ENCODE measurements at regions not wholly inside any gene's neighbourhood (a gene's known extent, or its start where the extent isn't known, plus 50 kb on each side); places are given as distances from the start of the nearest gene placed in this dataset.

DNA sequence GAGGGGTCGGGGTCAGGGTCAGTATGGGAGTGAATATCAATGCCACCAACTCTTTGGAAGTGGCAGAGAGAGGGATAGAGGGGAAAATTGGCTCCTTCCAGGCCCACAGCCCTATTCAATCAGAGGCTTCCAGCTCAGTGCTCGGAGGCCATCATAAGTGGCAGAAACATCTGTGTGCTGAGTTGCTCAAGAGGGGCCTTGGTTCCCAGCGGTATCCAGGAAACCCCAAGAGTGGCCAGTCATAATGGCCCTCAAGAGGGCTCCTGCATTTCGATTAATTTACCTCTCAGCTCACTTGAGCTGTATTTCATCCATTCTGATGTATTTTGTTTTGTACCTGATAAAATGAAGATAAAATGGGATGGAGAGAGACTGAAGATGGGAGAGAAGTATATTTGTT lies 154.3 kb upstream of the EOLA2 start:
- no peak overlapping the region for H3K4me3 ChIP-seq
- H3K4me1 ChIP-seq = no peaks in the 10 kb centered on the region
- no peak for TF ChIP-seq POLR2A (IDR thresholded peaks at IDR 0.05)
- TF ChIP-seq, protein P1, sequence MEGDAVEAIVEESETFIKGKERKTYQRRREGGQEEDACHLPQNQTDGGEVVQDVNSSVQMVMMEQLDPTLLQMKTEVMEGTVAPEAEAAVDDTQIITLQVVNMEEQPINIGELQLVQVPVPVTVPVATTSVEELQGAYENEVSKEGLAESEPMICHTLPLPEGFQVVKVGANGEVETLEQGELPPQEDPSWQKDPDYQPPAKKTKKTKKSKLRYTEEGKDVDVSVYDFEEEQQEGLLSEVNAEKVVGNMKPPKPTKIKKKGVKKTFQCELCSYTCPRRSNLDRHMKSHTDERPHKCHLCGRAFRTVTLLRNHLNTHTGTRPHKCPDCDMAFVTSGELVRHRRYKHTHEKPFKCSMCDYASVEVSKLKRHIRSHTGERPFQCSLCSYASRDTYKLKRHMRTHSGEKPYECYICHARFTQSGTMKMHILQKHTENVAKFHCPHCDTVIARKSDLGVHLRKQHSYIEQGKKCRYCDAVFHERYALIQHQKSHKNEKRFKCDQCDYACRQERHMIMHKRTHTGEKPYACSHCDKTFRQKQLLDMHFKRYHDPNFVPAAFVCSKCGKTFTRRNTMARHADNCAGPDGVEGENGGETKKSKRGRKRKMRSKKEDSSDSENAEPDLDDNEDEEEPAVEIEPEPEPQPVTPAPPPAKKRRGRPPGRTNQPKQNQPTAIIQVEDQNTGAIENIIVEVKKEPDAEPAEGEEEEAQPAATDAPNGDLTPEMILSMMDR (IDR thresholded peaks at IDR 0.05) = no peak
- no peak overlapping the region for H3K27ac ChIP-seq
- 86 to 98% methylated on average over 4 of the region's 4 CpGs for WGBS, 2 donors
- intact Hi-C loops (cut with DNase I) = no loop called here
- H3K36me3 ChIP-seq (replicated peaks in 1 of 2; ENCODE audit: insufficient read depth in 1 of 2, low read depth in 2 of 2) = no peaks in the 10 kb centered on the region
- no peaks in the 10 kb centered on the region for H3K27me3 ChIP-seq
- ATAC-seq (no peak), DNase-seq (peak in 1 of 4 donors; percentile 6)
- no peaks in the 10 kb centered on the region for H3K9me3 ChIP-seq

DNA sequence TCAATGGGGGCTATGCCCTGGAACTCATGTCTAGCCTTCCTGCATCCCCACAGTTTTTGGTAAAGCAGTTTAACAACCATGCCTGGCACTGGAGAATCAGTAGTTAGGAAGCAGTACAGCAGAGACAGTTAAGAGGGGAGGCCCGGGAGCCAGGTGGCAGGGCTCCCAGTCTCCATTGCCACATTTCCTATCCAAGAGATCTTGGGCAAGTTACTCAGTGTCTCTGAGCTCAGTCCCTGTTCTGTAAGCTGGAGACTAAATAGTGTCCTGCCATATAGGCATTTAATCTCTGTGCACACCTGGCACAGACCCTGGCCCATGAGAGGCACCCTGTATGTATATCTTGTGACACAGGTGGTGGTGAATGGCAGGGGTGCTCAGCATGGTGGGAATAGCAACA lies 156.1 kb upstream of the EOLA2 start:
- Histone ChIP-seq H3K27me3 (no peaks in the 10 kb centered on the region), H3K36me3 (replicated peaks in 1 of 2; ENCODE audit: insufficient read depth in 1 of 2, low read depth in 2 of 2) (no peaks in the 10 kb centered on the region), H3K4me1 (no peaks in the 10 kb centered on the region), H3K9me3 (no peaks in the 10 kb centered on the region), H3K4me3 (no peak overlapping the region), H3K27ac (no peak overlapping the region)
- ATAC-seq (no peak), DNase-seq (no peak)
- intact Hi-C loops (cut with DNase I) = no loop called here
- no peak for TF ChIP-seq POLR2A (IDR thresholded peaks at IDR 0.05)
- TF ChIP-seq, protein P1 (IDR thresholded peaks at IDR 0.05) = no peak
- 44% methylated on average over 1 of the region's 1 CpG; no CpG with 5 or more reads in 1 of the 2 donors for WGBS, 2 donors

DNA sequence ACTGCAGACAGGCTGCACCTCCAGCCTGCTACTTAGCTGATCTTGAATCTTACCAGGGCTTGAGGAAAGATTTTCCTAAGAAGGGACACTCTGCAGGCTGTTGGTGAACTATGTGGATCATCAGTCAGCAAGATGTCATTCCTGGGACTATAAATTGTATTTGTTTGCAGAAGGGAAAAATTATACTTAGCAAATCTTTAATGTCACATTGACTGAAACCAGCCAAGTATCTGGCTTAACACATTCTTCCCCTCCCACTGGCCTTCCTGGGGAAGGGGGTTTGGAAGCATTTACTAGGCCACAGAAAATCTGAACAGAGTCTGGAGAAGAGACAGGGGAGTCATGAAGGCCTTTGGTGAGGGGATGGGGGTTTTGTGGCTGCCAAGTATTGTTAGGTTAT lies 156.7 kb upstream of the EOLA2 start:
- intact Hi-C loops (cut with DNase I) = no loop called here
- Histone ChIP-seq H3K27me3 (no peaks in the 10 kb centered on the region), H3K4me1 (no peaks in the 10 kb centered on the region), H3K36me3 (replicated peaks in 1 of 2; ENCODE audit: insufficient read depth in 1 of 2, low read depth in 2 of 2) (no peaks in the 10 kb centered on the region), H3K27ac (no peak overlapping the region), H3K9me3 (no peaks in the 10 kb centered on the region), H3K4me3 (no peak overlapping the region)
- TF ChIP-seq POLR2A (IDR thresholded peaks at IDR 0.05) = no peak
- TF ChIP-seq, protein P1 (IDR thresholded peaks at IDR 0.05) = no peak
- ATAC-seq (no peak), DNase-seq (no peak)

DNA sequence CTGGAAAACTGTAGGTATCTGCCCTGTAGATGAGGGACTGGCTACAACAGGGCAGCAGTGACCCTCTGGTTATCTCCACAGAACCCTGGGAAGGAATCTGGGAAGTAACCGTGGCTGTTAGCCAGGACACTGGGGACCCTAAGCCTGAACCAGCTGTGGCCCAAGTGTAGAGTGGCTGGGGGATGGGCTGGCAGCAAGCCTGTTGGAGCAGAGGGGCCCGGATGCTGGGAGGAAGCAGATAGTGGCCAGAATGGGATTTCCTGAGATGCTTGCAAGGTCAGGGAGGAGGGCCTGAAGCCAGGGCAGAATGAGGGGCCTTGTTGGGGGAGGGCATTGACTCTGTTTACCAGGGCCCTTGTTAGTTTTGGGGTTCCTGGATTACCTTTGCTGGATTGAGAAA lies 161.0 kb upstream of the EOLA2 start:
- Histone ChIP-seq H3K4me3 (no peak overlapping the region), H3K36me3 (replicated peaks in 1 of 2; ENCODE audit: insufficient read depth in 1 of 2, low read depth in 2 of 2) (no peaks in the 10 kb centered on the region), H3K4me1 (no peaks in the 10 kb centered on the region), H3K9me3 (no peaks in the 10 kb centered on the region), H3K27me3 (no peaks in the 10 kb centered on the region), H3K27ac (no peak overlapping the region)
- ATAC-seq = no peak
- no peak for TF ChIP-seq POLR2A (IDR thresholded peaks at IDR 0.05)
- TF ChIP-seq, protein P1 (IDR thresholded peaks at IDR 0.05) = no peak
- WGBS, 2 donors = 49% methylated on average over 2 of the region's 2 CpGs; no CpG with 5 or more reads in 1 of the 2 donors
- no peak for DNase-seq
- intact Hi-C loops (cut with DNase I) = no loop called here

DNA sequence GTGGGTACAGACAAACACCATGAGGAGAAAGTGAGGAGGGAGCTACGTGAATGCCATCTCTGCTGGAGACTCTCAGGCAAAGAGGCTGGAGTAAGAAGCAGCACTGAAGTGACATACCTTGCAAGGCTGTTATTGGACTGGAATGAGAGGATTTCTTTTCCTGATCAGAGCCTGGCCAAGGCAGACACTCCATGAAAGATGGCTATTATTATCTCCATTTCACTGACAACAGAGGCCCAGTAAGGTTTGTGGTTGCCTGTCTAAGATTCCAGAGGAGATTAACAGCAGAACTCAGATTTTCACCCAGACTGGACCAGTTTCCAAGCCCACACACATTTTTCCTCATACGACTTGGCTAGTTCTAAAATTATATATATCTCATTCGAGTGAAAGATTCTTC lies 162.0 kb upstream of the EOLA2 start:
- Histone ChIP-seq H3K4me1 (no peaks in the 10 kb centered on the region), H3K27ac (no peak overlapping the region), H3K9me3 (no peaks in the 10 kb centered on the region), H3K36me3 (replicated peaks in 1 of 2; ENCODE audit: insufficient read depth in 1 of 2, low read depth in 2 of 2) (no peaks in the 10 kb centered on the region), H3K27me3 (no peaks in the 10 kb centered on the region), H3K4me3 (no peak overlapping the region)
- no peak for TF ChIP-seq POLR2A (IDR thresholded peaks at IDR 0.05)
- TF ChIP-seq, protein P1 (IDR thresholded peaks at IDR 0.05) = no peak
- ATAC-seq (no peak), DNase-seq (no peak)
- WGBS, 2 donors = 63 to 82% methylated on average over 2 to 3 of the region's 3 CpGs
- intact Hi-C loops (cut with DNase I) = no loop called here
